ENCODE measurements at regions not wholly inside any gene's neighbourhood (a gene's known extent, or its start where the extent isn't known, plus 50 kb on each side); places are given as distances from the start of the nearest gene placed in this dataset.

- no peak for TF ChIP-seq CTCF (IDR thresholded peaks at IDR 0.05)
- TF ChIP-seq POLR2AphosphoS5 (IDR thresholded peaks at IDR 0.05; ENCODE audit: insufficient read depth in 1 of 2, low read depth in 1 of 2): no peak
These were observed 243.5 kb upstream of the DCBLD2 start for GRCh38 chr3:99145031-99145430.
